ENCODE measurements at regions not wholly inside any gene's neighbourhood (a gene's known extent, or its start where the extent isn't known, plus 50 kb on each side); places are given as distances from the start of the nearest gene placed in this dataset.
"Not testable (repeated sequence)": the region's sequence is repeated elsewhere in the genome, so short reads cannot be mapped to it uniquely, and the experiment has no call there.

DNA sequence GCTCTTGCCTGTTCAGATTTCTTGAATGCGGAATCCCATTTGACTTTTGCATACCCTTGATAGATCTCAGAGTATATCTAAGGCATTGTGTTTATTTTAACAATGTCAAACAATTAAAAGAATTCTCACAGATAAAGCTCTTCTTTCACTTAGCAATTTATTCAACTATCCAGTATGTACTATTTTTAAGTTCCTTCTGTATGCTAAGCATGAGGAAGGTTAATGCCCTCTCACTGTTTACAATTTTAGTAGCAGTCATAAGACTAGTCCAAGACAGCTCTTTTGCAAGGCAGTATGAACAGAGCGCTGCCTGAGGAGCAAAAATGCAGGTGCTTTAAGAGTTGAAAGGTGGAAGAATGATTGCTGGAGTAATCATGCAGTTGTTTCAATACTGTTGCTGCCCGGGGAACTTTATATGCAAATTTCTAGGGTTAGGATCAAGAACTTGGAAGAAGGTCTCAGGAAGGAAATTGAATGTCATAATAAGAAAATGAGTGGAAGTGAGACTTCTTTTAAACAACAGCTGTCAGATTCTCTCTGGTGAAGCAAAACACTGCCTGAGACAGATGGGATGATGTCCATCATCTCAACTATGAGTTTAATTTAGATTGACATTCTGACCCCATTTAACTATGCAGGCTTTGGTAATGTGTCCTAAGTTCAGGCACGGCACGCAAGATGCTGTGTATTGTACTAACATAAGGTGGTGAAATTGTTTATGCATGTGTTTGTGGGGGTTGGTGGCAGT is 1303.5 kb upstream of the CITED2 start:
- no peak for DNase-seq (ENCODE audit: low read depth, low spot score)

- no peak for DNase-seq (ENCODE audit: low read depth, low spot score)
Observed at GRCh38 chr6:140671926-140672325, 1297.5 kb upstream of the CITED2 start.

- DNase-seq (ENCODE audit: low read depth, low spot score), result no peak
Observed at GRCh38 chr6:140670021-140670420, 1295.6 kb upstream of the CITED2 start.

DNA sequence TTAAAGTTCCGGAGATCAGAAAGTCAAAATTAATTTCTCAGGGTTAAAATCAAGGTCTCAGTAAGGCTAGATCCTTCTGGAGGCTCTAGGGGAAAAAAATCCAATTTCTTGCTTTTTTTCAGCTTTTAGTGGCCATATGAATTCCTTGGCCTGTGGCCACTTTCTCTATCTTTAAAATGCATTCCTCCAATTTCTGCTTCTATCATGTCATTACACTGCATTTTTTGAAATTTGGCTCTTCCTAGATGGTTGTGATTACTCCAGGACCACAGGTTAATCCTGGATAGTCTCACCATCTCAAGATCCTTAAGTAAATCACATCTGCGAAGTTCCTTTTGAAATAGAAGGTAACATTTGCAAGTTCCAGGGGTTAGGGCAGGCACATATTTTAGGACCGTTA is 1294.9 kb upstream of the CITED2 start:
- DNase-seq (ENCODE audit: low read depth, low spot score), result no peak

GRCh38 chr6:140663772-140664171 is 1289.3 kb upstream of the CITED2 start:
- DNase-seq (ENCODE audit: low read depth, low spot score), result no peak

- no peak for DNase-seq (ENCODE audit: low read depth, low spot score)
Observed at GRCh38 chr6:140663094-140663493, 1288.6 kb upstream of the CITED2 start.

GRCh38 chr6:140661691-140662090 is 1287.2 kb upstream of the CITED2 start:
- no peak for DNase-seq (ENCODE audit: low read depth, low spot score)

GRCh38 chr6:140660295-140660694 is 1285.8 kb upstream of the CITED2 start:
- no peak for DNase-seq (ENCODE audit: low read depth, low spot score)

DNA sequence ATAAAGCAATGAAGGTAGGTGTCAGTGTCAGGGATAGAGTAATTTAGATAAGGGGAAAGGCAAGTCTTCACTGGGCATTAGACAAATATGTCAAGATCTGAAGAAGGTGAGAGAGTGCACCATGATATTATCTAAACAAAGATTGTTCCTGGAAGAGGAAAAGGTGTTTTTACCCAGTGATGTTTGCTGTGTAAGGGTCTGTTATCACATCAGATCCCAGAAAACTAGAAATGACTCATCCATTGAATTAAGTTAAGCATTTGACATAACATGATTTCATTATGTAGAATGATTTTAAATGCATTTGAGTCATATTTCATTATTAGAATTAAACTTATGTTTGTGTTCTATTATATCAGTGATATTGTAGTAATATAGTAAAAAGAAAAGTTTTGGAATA is 1279.5 kb upstream of the CITED2 start:
- DNase-seq (ENCODE audit: low read depth, low spot score), result no peak

GRCh38 chr6:140653506-140653905 is 1279.1 kb upstream of the CITED2 start:
- no peak for DNase-seq (ENCODE audit: low read depth, low spot score)

DNA sequence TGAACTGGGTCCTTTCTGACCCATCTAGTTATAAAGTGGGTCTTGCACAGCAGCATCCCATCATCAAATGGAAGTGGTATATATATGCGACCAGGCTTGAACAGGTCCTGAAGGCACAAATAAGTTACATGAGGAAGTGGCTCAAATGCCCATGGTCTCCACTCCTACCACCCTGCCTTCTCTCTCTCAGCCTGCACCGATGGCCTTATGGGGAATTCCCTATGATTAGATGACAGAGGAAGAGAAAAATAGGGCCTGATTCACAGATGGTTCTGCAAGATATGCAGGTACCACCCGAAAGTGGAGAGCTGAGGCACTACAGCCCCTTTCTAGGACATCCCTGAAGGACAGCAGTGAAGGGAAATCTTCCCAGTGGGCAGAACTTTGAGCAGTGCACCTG is 1275.1 kb upstream of the CITED2 start:
- DNase-seq (ENCODE audit: low read depth, low spot score), result not testable (repeated sequence)

DNA sequence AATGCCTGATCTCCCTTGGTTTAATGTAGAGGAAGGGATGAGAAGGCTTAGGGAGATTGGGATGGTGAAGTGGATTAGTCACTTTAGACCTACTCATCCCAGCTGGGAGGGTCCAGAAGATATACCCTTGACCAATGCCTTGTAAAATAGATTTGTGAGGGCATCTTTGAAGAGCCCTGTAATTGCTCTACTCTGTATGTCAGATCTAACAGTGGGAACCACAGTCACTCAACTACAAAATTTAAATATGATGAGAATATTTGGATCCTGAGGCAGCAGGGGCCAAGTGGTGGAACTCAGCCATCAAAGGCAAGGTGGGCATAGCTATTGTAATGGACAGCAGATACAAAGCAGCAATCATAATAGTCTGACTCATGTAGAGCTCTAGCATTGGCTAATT is 1272.9 kb upstream of the CITED2 start:
- not testable (repeated sequence) for DNase-seq (ENCODE audit: low read depth, low spot score)

DNA sequence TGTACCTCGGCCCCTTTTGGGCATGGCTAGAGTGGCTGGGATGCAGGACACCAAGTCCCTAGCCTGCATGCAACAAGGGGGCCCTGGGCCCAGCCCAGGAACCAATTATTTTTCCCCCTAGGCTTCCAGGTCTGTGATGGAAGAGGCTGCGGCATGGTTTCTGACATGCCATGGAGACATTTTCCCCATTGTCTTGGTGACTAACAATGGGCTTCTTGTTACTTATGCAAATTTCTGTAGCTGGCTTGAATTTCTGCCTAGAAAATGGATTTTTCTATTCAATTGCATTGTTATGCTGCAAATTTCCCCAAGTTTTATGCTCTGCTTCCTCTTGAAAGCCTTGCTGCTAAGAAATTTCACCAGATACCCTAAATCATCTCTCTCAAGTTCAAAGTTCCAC is 1269.6 kb upstream of the CITED2 start:
- DNase-seq (ENCODE audit: low read depth, low spot score), result no peak

DNA sequence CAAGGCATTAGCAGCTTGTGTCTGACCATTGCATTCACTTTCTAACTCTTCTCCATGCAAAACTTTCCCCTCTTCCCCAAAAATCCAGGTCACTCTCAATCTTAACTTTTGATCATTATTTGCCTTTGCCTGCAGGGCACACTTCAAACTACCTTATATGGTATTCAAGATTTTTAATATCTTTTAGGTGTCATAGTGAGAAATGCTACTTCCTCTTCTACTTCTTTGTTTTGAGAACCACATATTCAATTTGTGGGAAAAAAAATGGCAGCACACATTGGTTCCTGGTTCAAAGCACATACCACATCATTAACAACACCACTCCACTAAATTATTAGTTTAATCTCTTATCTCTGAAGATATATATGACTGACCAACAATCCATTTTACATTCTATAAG is 1267.0 kb upstream of the CITED2 start:
- DNase-seq (ENCODE audit: low read depth, low spot score), result no peak

- no peak for DNase-seq (ENCODE audit: low read depth, low spot score)
Observed at GRCh38 chr6:140636908-140637402, 1262.5 kb upstream of the CITED2 start.

GRCh38 chr6:140636271-140636907 is 1261.9 kb upstream of the CITED2 start:
- no peak for DNase-seq (ENCODE audit: low read depth, low spot score)

GRCh38 chr6:140627002-140627401 is 1252.6 kb upstream of the CITED2 start:
- DNase-seq (ENCODE audit: low read depth, low spot score), result no peak

DNA sequence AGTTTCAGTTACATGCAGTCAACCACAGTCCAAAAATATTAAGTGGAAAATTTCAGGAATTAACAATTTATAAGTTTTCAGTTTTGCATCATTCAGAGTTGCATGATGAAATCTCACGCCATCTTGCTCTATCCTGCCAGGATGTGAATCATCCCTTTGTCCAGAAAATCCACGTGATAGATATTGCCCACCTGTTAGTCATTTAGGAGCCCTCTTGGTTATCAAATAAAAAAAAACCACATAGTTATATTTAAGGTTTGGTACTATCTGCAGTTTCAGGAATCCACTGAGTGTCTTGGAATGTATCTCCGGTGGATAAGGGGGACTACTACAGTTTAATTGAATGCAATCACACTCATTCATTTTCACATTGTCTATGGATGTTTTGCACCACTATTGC is 1249.0 kb upstream of the CITED2 start:
- no peak for DNase-seq (ENCODE audit: low read depth, low spot score)

GRCh38 chr6:140620496-140620895 is 1246.0 kb upstream of the CITED2 start:
- DNase-seq (ENCODE audit: low read depth, low spot score), result no peak

- DNase-seq (ENCODE audit: low read depth, low spot score), result no peak
Observed at GRCh38 chr6:140609956-140610355, 1235.5 kb upstream of the CITED2 start.

GRCh38 chr6:140609321-140609720 is 1234.9 kb upstream of the CITED2 start:
- DNase-seq (ENCODE audit: low read depth, low spot score), result no peak

- no peak for DNase-seq (ENCODE audit: low read depth, low spot score)
Observed at GRCh38 chr6:140604786-140605185, 1230.3 kb upstream of the CITED2 start.

Measured in smooth muscle cell of the brain vasculature (primary cell).